ENCODE measurements at regions not wholly inside any gene's neighbourhood (a gene's known extent, or its start where the extent isn't known, plus 50 kb on each side); places are given as distances from the start of the nearest gene placed in this dataset.
A peak's percentile ranks its signal among the peaks of the same experiment; 100 is the strongest.

DNA sequence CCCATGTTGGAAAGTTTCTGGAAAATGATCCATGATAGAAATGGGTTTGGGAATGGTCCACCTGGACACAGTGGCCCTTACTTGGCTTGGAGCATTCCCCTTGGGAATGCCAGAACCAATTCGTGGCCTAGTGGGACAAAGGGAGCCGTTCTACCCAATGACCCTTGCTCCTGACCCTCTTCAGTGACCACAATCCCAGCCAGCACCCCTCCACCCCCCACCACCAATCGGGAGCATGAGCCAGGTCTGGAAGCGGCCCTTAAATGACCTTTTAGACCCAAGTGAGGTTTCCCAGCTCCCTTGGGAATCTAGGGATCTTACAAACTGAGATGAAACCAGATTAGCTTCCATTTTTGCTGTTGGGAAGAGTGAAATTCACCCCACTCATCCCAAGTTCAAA, 51.3 kb upstream of the CDON start:
- no peak overlapping the region for H3K4me3 ChIP-seq
- no peaks in the 10 kb centered on the region for H3K79me2 ChIP-seq (replicated peaks; ENCODE audit: insufficient read depth)
- Mint-ChIP-seq H3K27me3 (ENCODE audit: insufficient read depth, low read depth, poor library complexity) (peaks cover 13% of the 10 kb centered on the region), H3K9me3 (no peaks in the 10 kb centered on the region), H3K4me3 (no peak overlapping the region), H3K27ac (no peak overlapping the region), H3K36me3 (ENCODE audit: low read depth) (no peaks in the 10 kb centered on the region), H3K4me1 (peaks cover 12% of the 10 kb centered on the region)
- no peak overlapping the region for H3K4me2 ChIP-seq
- no peaks in the 10 kb centered on the region for H3K36me3 ChIP-seq (ENCODE audit: insufficient read depth)
- H3K27ac ChIP-seq (ENCODE audit: low read depth) = no peak overlapping the region
- TF ChIP-seq, protein P1, sequence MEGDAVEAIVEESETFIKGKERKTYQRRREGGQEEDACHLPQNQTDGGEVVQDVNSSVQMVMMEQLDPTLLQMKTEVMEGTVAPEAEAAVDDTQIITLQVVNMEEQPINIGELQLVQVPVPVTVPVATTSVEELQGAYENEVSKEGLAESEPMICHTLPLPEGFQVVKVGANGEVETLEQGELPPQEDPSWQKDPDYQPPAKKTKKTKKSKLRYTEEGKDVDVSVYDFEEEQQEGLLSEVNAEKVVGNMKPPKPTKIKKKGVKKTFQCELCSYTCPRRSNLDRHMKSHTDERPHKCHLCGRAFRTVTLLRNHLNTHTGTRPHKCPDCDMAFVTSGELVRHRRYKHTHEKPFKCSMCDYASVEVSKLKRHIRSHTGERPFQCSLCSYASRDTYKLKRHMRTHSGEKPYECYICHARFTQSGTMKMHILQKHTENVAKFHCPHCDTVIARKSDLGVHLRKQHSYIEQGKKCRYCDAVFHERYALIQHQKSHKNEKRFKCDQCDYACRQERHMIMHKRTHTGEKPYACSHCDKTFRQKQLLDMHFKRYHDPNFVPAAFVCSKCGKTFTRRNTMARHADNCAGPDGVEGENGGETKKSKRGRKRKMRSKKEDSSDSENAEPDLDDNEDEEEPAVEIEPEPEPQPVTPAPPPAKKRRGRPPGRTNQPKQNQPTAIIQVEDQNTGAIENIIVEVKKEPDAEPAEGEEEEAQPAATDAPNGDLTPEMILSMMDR (conservative IDR thresholded peaks at IDR 0.05; ENCODE audit: low read depth in 2 of 2) = no peak
- TF ChIP-seq, protein P2, sequence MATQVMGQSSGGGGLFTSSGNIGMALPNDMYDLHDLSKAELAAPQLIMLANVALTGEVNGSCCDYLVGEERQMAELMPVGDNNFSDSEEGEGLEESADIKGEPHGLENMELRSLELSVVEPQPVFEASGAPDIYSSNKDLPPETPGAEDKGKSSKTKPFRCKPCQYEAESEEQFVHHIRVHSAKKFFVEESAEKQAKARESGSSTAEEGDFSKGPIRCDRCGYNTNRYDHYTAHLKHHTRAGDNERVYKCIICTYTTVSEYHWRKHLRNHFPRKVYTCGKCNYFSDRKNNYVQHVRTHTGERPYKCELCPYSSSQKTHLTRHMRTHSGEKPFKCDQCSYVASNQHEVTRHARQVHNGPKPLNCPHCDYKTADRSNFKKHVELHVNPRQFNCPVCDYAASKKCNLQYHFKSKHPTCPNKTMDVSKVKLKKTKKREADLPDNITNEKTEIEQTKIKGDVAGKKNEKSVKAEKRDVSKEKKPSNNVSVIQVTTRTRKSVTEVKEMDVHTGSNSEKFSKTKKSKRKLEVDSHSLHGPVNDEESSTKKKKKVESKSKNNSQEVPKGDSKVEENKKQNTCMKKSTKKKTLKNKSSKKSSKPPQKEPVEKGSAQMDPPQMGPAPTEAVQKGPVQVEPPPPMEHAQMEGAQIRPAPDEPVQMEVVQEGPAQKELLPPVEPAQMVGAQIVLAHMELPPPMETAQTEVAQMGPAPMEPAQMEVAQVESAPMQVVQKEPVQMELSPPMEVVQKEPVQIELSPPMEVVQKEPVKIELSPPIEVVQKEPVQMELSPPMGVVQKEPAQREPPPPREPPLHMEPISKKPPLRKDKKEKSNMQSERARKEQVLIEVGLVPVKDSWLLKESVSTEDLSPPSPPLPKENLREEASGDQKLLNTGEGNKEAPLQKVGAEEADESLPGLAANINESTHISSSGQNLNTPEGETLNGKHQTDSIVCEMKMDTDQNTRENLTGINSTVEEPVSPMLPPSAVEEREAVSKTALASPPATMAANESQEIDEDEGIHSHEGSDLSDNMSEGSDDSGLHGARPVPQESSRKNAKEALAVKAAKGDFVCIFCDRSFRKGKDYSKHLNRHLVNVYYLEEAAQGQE (IDR thresholded peaks at IDR 0.05; ENCODE audit: unreplicated experiment) = no peak
- TF ChIP-seq CREB1 (CRISPR knock-in tag; IDR thresholded peaks at IDR 0.05; ENCODE audit: low read depth) (no peak), ZNF331 (CRISPR knock-in tag; IDR thresholded peaks at IDR 0.05; ENCODE audit: low read depth) (no peak), EZH2phosphoT487 (IDR thresholded peaks at IDR 0.05; ENCODE audit: unreplicated experiment) (no peak), ZNF114 (CRISPR knock-in tag; IDR thresholded peaks at IDR 0.05) (no peak), JUNB (IDR thresholded peaks at IDR 0.05; ENCODE audit: unreplicated experiment) (no peak), POLR2AphosphoS5 (IDR thresholded peaks at IDR 0.05; ENCODE audit: low read depth) (no peak), STAT1 (IDR thresholded peaks at IDR 0.05; ENCODE audit: unreplicated experiment) (no peak), EZH2 (IDR thresholded peaks at IDR 0.05; ENCODE audit: low read depth, unreplicated experiment) (no peak), NANOG (IDR thresholded peaks at IDR 0.05; ENCODE audit: borderline replicate concordance) (no peak)
- TF ChIP-seq, protein P3, sequence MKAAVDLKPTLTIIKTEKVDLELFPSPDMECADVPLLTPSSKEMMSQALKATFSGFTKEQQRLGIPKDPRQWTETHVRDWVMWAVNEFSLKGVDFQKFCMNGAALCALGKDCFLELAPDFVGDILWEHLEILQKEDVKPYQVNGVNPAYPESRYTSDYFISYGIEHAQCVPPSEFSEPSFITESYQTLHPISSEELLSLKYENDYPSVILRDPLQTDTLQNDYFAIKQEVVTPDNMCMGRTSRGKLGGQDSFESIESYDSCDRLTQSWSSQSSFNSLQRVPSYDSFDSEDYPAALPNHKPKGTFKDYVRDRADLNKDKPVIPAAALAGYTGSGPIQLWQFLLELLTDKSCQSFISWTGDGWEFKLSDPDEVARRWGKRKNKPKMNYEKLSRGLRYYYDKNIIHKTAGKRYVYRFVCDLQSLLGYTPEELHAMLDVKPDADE (IDR thresholded peaks at IDR 0.05) = no peak
- peak overlapping the region; percentile 9; the same call in 1 of the 2 replicates for H2AFZ ChIP-seq
- peaks cover 3% of the 10 kb centered on the region; the same call in 1 of the 2 replicates for H3K4me1 ChIP-seq (ENCODE audit: insufficient read depth)
- no peak for DNase-seq (ENCODE audit: low spot score)
- no peaks in the 10 kb centered on the region for H4K20me1 ChIP-seq (replicated peaks; ENCODE audit: insufficient read depth)
- H3F3A ChIP-seq (replicated peaks; ENCODE audit: low read depth) = no peaks in the 10 kb centered on the region
- no peak for ATAC-seq
- H3K27me3 ChIP-seq (ENCODE audit: insufficient read depth) = no peaks in the 10 kb centered on the region
- no peaks in the 10 kb centered on the region for H3K9me2 ChIP-seq (ENCODE audit: insufficient read depth)
